Immature natural killer cell (primary cell): ENCODE measurements at regions not wholly inside any gene's neighbourhood (a gene's known extent, or its start where the extent isn't known, plus 50 kb on each side); places are given as distances from the start of the nearest gene placed in this dataset.

ENCODE experiments used
- DNase-seq, 3 donors: peaks; one replicate each; pipeline ENCODE4 v3.0.0; 2022; ENCODE audit warnings: mixed read lengths in 1 of 3
- H3K27ac Mint-ChIP-seq, 6 donors: one replicate each; pipeline ENCODE4 v1.8.0; 2020; ENCODE audit warnings: mixed read lengths in 6 of 6, mild to moderate bottlenecking in 5 of 6, inconsistent platforms in 4 of 6, moderate library complexity in 3 of 6
- H3K27me3 Mint-ChIP-seq, 3 donors: one replicate each; pipeline ENCODE4 v1.8.0; 2020 to 2021; ENCODE audit warnings: low read depth in 3 of 3, mild to moderate bottlenecking in 3 of 3, mixed read lengths in 3 of 3, moderate library complexity in 3 of 3, inconsistent platforms in 1 of 3
- H3K36me3 Mint-ChIP-seq, 3 donors: one replicate each; pipeline ENCODE4 v1.8.0; 2020; ENCODE audit warnings: mixed read lengths in 3 of 3, inconsistent platforms in 2 of 3, mild to moderate bottlenecking in 2 of 3
- H3K4me1 Mint-ChIP-seq, 2 donors: one replicate each; pipeline ENCODE4 v1.8.0; 2020; ENCODE audit warnings: inconsistent platforms in 2 of 2, mild to moderate bottlenecking in 2 of 2, mixed read lengths in 2 of 2, moderate library complexity in 1 of 2
- H3K4me3 Mint-ChIP-seq, 5 donors: one replicate each; pipeline ENCODE4 v1.8.0; 2020; ENCODE audit warnings: mild to moderate bottlenecking in 5 of 5, mixed read lengths in 5 of 5, inconsistent platforms in 3 of 5, moderate library complexity in 3 of 5
- H3K9me3 Mint-ChIP-seq, 6 donors: one replicate each; pipeline ENCODE4 v1.8.0; 2020; ENCODE audit warnings: mild to moderate bottlenecking in 6 of 6, mixed read lengths in 6 of 6, inconsistent platforms in 4 of 6, moderate library complexity in 3 of 6

- Mint-ChIP-seq H3K4me1 (peaks cover 5 to 11% of the 10 kb centered on the region in 2 donors), H3K27ac (no peak overlapping the region)
- DNase-seq: no peak
Measured at GRCh38 chr1:222454186-222454585, 93.7 kb downstream of the HHIPL2 start.

DNA sequence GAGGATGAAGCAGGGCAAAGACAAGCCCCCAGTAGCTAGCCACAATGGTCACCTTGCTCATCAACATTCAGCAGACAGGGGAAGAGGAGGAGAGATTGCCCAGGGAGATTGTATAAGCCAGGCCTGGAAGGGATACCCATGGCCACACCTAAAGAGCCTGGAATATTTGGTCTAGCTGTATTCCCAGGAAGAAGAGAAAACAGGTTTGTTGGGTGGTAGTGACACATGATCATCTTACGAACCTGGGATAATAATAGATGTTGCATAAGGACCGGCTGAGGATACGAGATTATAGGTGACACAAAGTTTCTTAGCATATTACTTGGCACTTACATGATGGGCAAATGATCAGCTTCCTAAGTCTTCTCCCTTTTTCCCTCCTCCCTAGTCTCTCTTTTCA is 95.9 kb downstream of the HHIPL2 start:
- Mint-ChIP-seq H3K4me3 (no peak overlapping the region), H3K36me3 (peaks cover 0 to 2% (median 0%) of the 10 kb centered on the region in 3 donors), H3K27me3 (peaks cover 4 to 9% (median 4%) of the 10 kb centered on the region in 3 donors), H3K4me1 (peaks cover 5 to 11% of the 10 kb centered on the region in 2 donors), H3K27ac (no peak overlapping the region), H3K9me3 (peaks cover 0 to 4% (median 1%) of the 10 kb centered on the region in 6 donors)
- DNase-seq: no peak

More at GRCh38 chr1:222454186-222454585, 93.7 kb downstream of the HHIPL2 start:
- Mint-ChIP-seq H3K36me3 (peaks cover 0 to 13% (median 6%) of the 10 kb centered on the region in 3 donors), H3K4me3 (no peak overlapping the region), H3K9me3 (peaks cover 4 to 9% (median 8%) of the 10 kb centered on the region in 6 donors), H3K27me3 (peaks cover 4 to 9% (median 4%) of the 10 kb centered on the region in 3 donors)

DNA sequence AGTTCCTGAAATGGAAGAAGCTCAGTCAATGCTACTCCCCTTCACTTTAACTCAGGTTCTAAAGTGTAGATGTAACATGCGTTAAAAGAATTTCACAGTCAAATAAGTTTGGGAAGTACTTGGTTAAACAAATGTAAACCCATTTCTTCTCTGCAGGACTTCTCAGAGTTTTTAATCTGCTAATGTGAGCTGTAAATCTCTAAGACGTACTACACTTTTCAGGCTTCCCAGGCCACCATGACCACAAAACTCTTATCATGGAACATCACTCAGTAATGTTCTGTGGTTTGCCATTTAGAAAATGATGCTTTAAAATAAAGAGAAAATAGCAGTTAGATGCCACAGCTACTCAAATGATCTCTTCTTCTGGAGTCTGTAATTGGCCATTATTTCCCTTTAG is 104.3 kb downstream of the HHIPL2 start:
- peaks cover 0 to 23% of the 10 kb centered on the region in 2 donors for H3K4me1 Mint-ChIP-seq
- no peak for DNase-seq
- H3K9me3 Mint-ChIP-seq: no peaks in the 10 kb centered on the region
- no peaks in the 10 kb centered on the region for H3K36me3 Mint-ChIP-seq
- peaks cover 0 to 2% (median 0%) of the 10 kb centered on the region in 3 donors for H3K27me3 Mint-ChIP-seq
- H3K27ac Mint-ChIP-seq: no peak overlapping the region
- H3K4me3 Mint-ChIP-seq: no peak overlapping the region

DNA sequence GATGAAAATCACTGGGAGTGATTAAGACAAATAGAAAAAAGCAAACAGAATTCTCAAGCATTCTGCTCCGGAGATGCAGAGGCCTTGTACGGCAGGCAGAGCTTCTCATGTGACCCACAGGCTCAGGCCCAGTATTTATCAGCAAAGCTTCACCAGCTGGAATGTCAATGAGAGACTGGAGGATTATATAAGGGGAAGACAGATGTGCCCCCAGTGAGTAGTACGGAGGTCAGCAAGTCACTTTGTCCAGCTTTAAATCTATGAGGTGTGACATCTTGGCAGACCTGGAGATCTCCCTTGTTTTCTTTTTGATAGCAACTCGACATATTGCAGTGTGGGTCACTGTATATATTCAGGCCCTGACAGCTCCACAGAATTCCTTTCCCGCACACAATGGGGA is 106.8 kb downstream of the HHIPL2 start:
- no peaks in the 10 kb centered on the region for H3K36me3 Mint-ChIP-seq
- peaks cover 0 to 3% (median 0%) of the 10 kb centered on the region in 6 donors for H3K9me3 Mint-ChIP-seq
- DNase-seq: no peak
- peaks cover 0 to 2% (median 0%) of the 10 kb centered on the region in 3 donors for H3K27me3 Mint-ChIP-seq
- H3K4me3 Mint-ChIP-seq: no peak overlapping the region
- H3K27ac Mint-ChIP-seq: no peak overlapping the region
- peaks cover 0 to 23% of the 10 kb centered on the region in 2 donors for H3K4me1 Mint-ChIP-seq

DNA sequence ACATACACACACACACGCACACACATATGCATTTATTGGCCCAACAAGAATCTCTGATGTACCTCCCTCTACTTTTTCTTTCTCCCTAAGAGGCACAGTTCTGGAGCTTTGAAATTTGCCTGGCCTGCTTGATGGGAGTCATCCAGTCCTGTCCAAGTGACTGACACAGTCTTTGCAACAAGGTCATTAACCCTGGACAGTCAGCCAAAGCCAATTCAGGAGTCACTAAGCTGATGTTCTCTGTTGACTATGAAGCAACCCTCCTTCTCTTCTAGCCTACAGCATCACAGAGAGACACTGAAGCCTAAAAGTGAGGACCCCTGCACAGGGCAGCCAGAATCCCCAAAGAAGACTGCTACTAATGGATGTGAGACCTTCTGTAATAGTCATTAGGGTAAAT is 123.1 kb downstream of the HHIPL2 start:
- peaks cover 0 to 2% (median 0%) of the 10 kb centered on the region in 3 donors for H3K27me3 Mint-ChIP-seq
- peaks cover 3 to 8% (median 4%) of the 10 kb centered on the region in 3 donors for H3K36me3 Mint-ChIP-seq
- H3K9me3 Mint-ChIP-seq: peaks cover 0 to 10% (median 5%) of the 10 kb centered on the region in 6 donors
- peaks cover 24 to 26% of the 10 kb centered on the region in 2 donors for H3K4me1 Mint-ChIP-seq
- no peak for DNase-seq
- no peak overlapping the region for H3K27ac Mint-ChIP-seq
- no peak overlapping the region for H3K4me3 Mint-ChIP-seq

DNA sequence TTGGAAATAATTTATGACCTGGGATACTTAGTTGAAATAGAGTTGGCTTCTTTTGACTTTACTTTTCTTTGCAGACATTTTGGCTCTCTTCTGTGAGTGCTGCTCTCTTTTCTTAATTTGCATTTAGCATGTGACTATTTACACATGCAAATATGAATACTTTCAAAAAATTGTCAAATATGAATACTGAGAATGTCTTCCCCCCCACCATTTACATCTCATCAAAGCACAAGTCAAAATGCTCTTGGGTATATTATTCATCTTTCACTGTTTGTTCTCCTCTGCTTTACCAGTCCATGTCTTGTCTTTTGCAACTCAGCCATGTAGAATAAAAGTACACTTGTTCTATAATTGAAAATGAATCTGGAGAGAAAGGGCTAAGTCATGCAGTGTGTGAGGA is 126.5 kb downstream of the HHIPL2 start:
- no peak for DNase-seq
- peaks cover 0 to 10% (median 6%) of the 10 kb centered on the region in 6 donors for H3K9me3 Mint-ChIP-seq
- peaks cover 4 to 11% (median 4%) of the 10 kb centered on the region in 3 donors for H3K36me3 Mint-ChIP-seq
- peak overlapping the region in 4 of 5 donors; percentile 3 to 72 (median 35) for H3K4me3 Mint-ChIP-seq
- peak overlapping the region in 2 of 6 donors; percentile 32 to 34 for H3K27ac Mint-ChIP-seq
- peaks cover 33 to 46% of the 10 kb centered on the region in 2 donors for H3K4me1 Mint-ChIP-seq
- peaks cover 0 to 2% (median 0%) of the 10 kb centered on the region in 3 donors for H3K27me3 Mint-ChIP-seq

- H3K4me1 Mint-ChIP-seq: peaks cover 33 to 54% of the 10 kb centered on the region in 2 donors
- peak; percentile 3 to 10 (median 5) for DNase-seq
- peaks cover 2 to 11% (median 4%) of the 10 kb centered on the region in 3 donors for H3K36me3 Mint-ChIP-seq
- peaks cover 0 to 7% (median 3%) of the 10 kb centered on the region in 6 donors for H3K9me3 Mint-ChIP-seq
- peak overlapping the region; percentile 32 to 86 (median 53) for H3K27ac Mint-ChIP-seq
- peaks cover 0 to 5% (median 2%) of the 10 kb centered on the region in 3 donors for H3K27me3 Mint-ChIP-seq
- H3K4me3 Mint-ChIP-seq: peak overlapping the region; percentile 42 to 72 (median 66)
Measured at GRCh38 chr1:222420633-222421032, 127.3 kb downstream of the HHIPL2 start.

DNA sequence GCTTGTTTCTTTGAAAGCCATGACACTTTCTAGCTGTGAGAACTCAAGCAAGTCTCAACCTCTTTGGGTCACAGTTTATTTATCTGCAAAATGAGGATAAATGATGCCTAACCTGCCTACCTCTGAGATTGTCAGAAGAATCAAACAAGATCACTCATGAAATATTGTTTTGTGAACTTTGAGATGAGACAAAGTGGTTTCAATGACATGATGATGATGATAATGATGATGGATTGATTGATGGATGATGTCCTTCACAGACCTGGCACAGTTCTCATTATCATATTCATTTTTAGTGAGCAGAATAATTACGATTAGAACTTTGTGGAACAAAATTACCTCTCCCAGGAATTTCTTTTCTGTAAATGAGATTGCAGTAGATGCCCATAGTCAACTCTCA is 129.2 kb downstream of the HHIPL2 start:
- Mint-ChIP-seq H3K4me1 (peaks cover 33 to 58% of the 10 kb centered on the region in 2 donors), H3K4me3 (no peak overlapping the region), H3K36me3 (peaks cover 0 to 7% (median 4%) of the 10 kb centered on the region in 3 donors), H3K9me3 (peaks cover 0 to 2% (median 0%) of the 10 kb centered on the region in 6 donors), H3K27ac (no peak overlapping the region), H3K27me3 (peaks cover 0 to 5% (median 2%) of the 10 kb centered on the region in 3 donors)
- DNase-seq: no peak

DNA sequence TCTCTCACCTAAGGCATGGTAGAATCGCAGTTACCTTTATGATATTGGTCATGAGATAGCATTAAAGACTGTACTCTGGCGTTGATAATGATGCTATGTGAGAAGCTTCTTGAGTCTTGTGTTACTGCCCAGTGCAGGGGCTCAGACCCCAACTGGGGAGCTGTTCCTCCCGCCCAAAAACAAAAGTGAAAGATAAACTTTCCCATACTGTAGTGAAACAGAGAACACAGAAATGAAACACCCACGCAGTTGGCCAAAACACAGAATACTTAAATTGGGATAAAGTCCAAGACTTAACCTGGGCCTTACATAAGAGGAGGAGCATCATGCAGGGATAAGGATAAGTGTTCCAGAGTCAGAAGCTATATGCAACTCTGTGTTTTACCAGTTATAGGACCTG is 130.6 kb downstream of the HHIPL2 start:
- peak overlapping the region in 1 of 5 donors; percentile 53 for H3K4me3 Mint-ChIP-seq
- H3K36me3 Mint-ChIP-seq: peaks cover 0 to 7% (median 0%) of the 10 kb centered on the region in 3 donors
- H3K9me3 Mint-ChIP-seq: peaks cover 0 to 1% (median 0%) of the 10 kb centered on the region in 6 donors
- peak overlapping the region in 1 of 6 donors; percentile 13 for H3K27ac Mint-ChIP-seq
- H3K4me1 Mint-ChIP-seq: peaks cover 32 to 56% of the 10 kb centered on the region in 2 donors
- DNase-seq: no peak
- H3K27me3 Mint-ChIP-seq: peaks cover 0 to 5% (median 0%) of the 10 kb centered on the region in 3 donors

- peaks cover 23 to 45% of the 10 kb centered on the region in 2 donors for H3K4me1 Mint-ChIP-seq
- peaks cover 0 to 7% (median 0%) of the 10 kb centered on the region in 3 donors for H3K36me3 Mint-ChIP-seq
- peaks cover 0 to 1% (median 0%) of the 10 kb centered on the region in 6 donors for H3K9me3 Mint-ChIP-seq
- H3K27ac Mint-ChIP-seq: no peak overlapping the region
- no peak for DNase-seq
- H3K27me3 Mint-ChIP-seq: peaks cover 0 to 5% (median 0%) of the 10 kb centered on the region in 3 donors
- no peak overlapping the region for H3K4me3 Mint-ChIP-seq
Measured at GRCh38 chr1:222416001-222416791, 131.7 kb downstream of the HHIPL2 start.

- peaks cover 0 to 7% (median 0%) of the 10 kb centered on the region in 3 donors for H3K36me3 Mint-ChIP-seq
- peaks cover 15 to 37% of the 10 kb centered on the region in 2 donors for H3K4me1 Mint-ChIP-seq
- H3K9me3 Mint-ChIP-seq: peaks cover 0 to 1% (median 0%) of the 10 kb centered on the region in 6 donors
- no peak overlapping the region for H3K4me3 Mint-ChIP-seq
- H3K27ac Mint-ChIP-seq: no peak overlapping the region
- no peak for DNase-seq
- peaks cover 0 to 5% (median 2%) of the 10 kb centered on the region in 3 donors for H3K27me3 Mint-ChIP-seq
Measured at GRCh38 chr1:222415441-222415840, 132.5 kb downstream of the HHIPL2 start.

GRCh38 chr1:222413991-222414549 is 133.8 kb downstream of the HHIPL2 start:
- no peak for DNase-seq
- H3K36me3 Mint-ChIP-seq: peaks cover 0 to 4% (median 0%) of the 10 kb centered on the region in 3 donors
- H3K4me1 Mint-ChIP-seq: peaks cover 3 to 24% of the 10 kb centered on the region in 2 donors
- peaks cover 0 to 5% (median 2%) of the 10 kb centered on the region in 3 donors for H3K27me3 Mint-ChIP-seq
- peaks cover 0 to 3% (median 0%) of the 10 kb centered on the region in 6 donors for H3K9me3 Mint-ChIP-seq
- H3K4me3 Mint-ChIP-seq: no peak overlapping the region
- no peak overlapping the region for H3K27ac Mint-ChIP-seq

GRCh38 chr1:222413436-222413835 is 134.5 kb downstream of the HHIPL2 start:
- DNase-seq: no peak
- Mint-ChIP-seq H3K27ac (no peak overlapping the region), H3K27me3 (peaks cover 0 to 11% (median 2%) of the 10 kb centered on the region in 3 donors), H3K4me1 (peaks cover 2 to 19% of the 10 kb centered on the region in 2 donors), H3K36me3 (no peaks in the 10 kb centered on the region), H3K9me3 (peaks cover 0 to 8% (median 0%) of the 10 kb centered on the region in 6 donors), H3K4me3 (no peak overlapping the region)
